GM10266 (cell line): ENCODE measurements at regions not wholly inside any gene's neighbourhood (a gene's known extent, or its start where the extent isn't known, plus 50 kb on each side); places are given as distances from the start of the nearest gene placed in this dataset.

ENCODE experiments used
- DNase-seq: peaks from one replicate; pipeline ENCODE4 v3.0.0; 2012; ENCODE audit errors: extremely low spot score
- CTCF ChIP-seq: IDR thresholded peaks from 2 replicates; pipeline ENCODE4 v1.5.1; 2012; ENCODE audit warnings: mild to moderate bottlenecking, low read depth; ENCODE audit not compliant: control insufficient read depth, insufficient read depth; ENCODE audit errors: missing control alignments

GRCh38 chr2:156663757-156664409, 227.7 kb downstream of the GPD2 start:
- TF ChIP-seq CTCF = no peak
- DNase-seq = peak; percentile 21

GRCh38 chr2:156666130-156666785, 230.1 kb downstream of the GPD2 start:
- no peak for TF ChIP-seq CTCF
- DNase-seq = no peak

- no peak for TF ChIP-seq CTCF
- DNase-seq = no peak
These were observed 233.9 kb downstream of the GPD2 start for GRCh38 chr2:156670104-156670503.

GRCh38 chr2:156671706-156672361, 235.7 kb downstream of the GPD2 start:
- TF ChIP-seq CTCF = no peak
- no peak for DNase-seq

GRCh38 chr2:156672556-156673332, 236.6 kb downstream of the GPD2 start:
- no peak for DNase-seq
- TF ChIP-seq CTCF = no peak

- no peak for TF ChIP-seq CTCF
- no peak for DNase-seq
These were observed 237.1 kb downstream of the GPD2 start for GRCh38 chr2:156673333-156673615.
